Ishikawa (cell line): ENCODE measurements at regions not wholly inside any gene's neighbourhood (a gene's known extent, or its start where the extent isn't known, plus 50 kb on each side); places are given as distances from the start of the nearest gene placed in this dataset.

ENCODE experiments used
- CEBPB ChIP-seq: IDR thresholded peaks from 2 replicates; pipeline ENCODE4 v1.6.1; 2012
- CREB1 ChIP-seq: IDR thresholded peaks from 2 replicates; pipeline ENCODE4 v1.6.1; 2012; ENCODE audit warnings: low read depth
- EGR1 ChIP-seq: IDR thresholded peaks from 2 replicates; pipeline ENCODE4 v1.6.1; 2012
- EP300 ChIP-seq: IDR thresholded peaks from 2 replicates; pipeline ENCODE4 v1.6.1; 2012; ENCODE audit warnings: borderline replicate concordance
- FOXM1 ChIP-seq: IDR thresholded peaks from 2 replicates; pipeline ENCODE4 v1.6.1; 2012; ENCODE audit warnings: low read depth, borderline replicate concordance
- NFIC ChIP-seq: IDR thresholded peaks from 2 replicates; pipeline ENCODE4 v1.6.1; 2012
- RAD21 ChIP-seq: IDR thresholded peaks from 2 replicates; pipeline ENCODE4 v1.6.1; 2012; ENCODE audit warnings: low read depth
- TAF1 ChIP-seq: IDR thresholded peaks from 2 replicates; pipeline ENCODE4 v1.6.1; 2012; ENCODE audit warnings: low read depth, mild to moderate bottlenecking
- TCF12 ChIP-seq: IDR thresholded peaks from 2 replicates; pipeline ENCODE4 v1.6.1; 2012; ENCODE audit warnings: low read depth
- TEAD4 ChIP-seq: IDR thresholded peaks from 2 replicates; pipeline ENCODE4 v1.6.1; 2012
- YY1 ChIP-seq: IDR thresholded peaks from 2 replicates; pipeline ENCODE4 v1.6.1; 2012; ENCODE audit warnings: low read depth
- ZBTB7A ChIP-seq: IDR thresholded peaks from 2 replicates; pipeline ENCODE4 v1.6.1; 2012; ENCODE audit warnings: low read depth
- TF ChIP-seq, protein P1 (sequence below): IDR thresholded peaks from 2 replicates; pipeline ENCODE4 v1.6.1; 2012
- TF ChIP-seq, protein P2 (sequence below): IDR thresholded peaks from 2 replicates; pipeline ENCODE4 v1.6.1; 2012
- TF ChIP-seq, protein P3 (sequence below): IDR thresholded peaks from 2 replicates; pipeline ENCODE4 v1.6.1; 2012; ENCODE audit warnings: low read depth, mild to moderate bottlenecking

- TF ChIP-seq RAD21 (no peak), CEBPB (no peak), EP300 (no peak), FOXM1 (no peak), EGR1 (no peak), TEAD4 (no peak)
- TF ChIP-seq, protein P1, sequence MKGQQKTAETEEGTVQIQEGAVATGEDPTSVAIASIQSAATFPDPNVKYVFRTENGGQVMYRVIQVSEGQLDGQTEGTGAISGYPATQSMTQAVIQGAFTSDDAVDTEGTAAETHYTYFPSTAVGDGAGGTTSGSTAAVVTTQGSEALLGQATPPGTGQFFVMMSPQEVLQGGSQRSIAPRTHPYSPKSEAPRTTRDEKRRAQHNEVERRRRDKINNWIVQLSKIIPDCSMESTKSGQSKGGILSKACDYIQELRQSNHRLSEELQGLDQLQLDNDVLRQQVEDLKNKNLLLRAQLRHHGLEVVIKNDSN, result no peak
These were observed 568.7 kb upstream of the MARCKS start for GRCh38 chr6:113288409-113288808.

- TF ChIP-seq EGR1 (no peak), ZBTB7A (no peak), NFIC (no peak; the same call in 1 of the 2 replicates)
- TF ChIP-seq, protein P2, sequence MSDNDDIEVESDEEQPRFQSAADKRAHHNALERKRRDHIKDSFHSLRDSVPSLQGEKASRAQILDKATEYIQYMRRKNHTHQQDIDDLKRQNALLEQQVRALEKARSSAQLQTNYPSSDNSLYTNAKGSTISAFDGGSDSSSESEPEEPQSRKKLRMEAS, result 0 out of 2 replicates have a peak, but pooled peaks have one; percentile 22
These were observed 568.0 kb upstream of the MARCKS start for GRCh38 chr6:113289166-113289565.

DNA sequence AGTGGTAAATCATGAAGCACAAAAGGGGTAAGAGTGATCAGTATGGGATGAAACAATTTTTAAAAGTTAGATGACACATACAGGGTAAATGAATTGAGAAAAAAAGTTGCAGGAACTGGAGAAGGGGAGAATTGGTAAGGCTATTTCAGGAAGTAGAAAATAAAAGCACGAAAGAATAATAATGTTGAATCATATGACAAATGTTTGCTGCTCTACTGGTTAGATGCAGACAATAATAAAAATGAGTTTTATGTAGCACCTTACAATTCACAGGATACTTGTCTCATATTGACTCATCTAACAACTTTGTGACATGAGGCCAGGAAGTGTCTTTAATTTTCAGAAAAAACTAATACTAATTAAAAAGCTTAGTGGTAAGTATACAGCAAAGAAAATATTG is 566.5 kb upstream of the MARCKS start:
- no peak for TF ChIP-seq CREB1

DNA sequence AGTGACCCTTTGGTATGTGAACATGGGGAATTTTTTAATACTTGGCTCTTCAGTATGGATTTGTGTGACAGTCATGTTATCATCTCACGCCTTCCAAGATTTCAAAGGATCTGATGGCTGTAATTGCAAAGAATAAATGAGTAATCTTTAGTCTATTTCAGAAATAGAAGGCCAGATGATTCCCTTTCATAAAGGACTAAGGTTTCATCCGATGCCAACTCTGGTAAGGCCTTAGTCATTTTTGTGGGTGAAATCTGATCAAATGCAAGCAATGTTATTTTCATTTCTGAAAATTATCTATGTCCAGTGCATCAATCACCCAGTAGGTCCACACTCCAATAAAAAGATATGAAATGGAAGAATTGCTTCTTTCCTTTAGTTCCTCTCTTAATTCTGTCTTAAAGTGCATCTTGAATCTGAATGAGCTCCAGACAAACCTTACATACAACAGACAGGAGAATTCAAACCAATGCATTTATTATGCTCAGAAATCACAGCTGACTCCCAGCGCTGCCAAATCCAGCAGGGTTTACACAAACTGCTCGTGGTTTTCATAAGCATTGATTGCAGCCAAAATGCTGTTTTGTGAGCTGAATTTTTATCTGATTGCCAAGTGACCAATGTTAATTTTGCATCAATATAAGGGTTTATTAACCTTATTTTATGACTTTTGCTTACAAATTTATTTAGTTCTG is 565.2 kb upstream of the MARCKS start:
- TF ChIP-seq CREB1 (no peak), CEBPB (no peak)

DNA sequence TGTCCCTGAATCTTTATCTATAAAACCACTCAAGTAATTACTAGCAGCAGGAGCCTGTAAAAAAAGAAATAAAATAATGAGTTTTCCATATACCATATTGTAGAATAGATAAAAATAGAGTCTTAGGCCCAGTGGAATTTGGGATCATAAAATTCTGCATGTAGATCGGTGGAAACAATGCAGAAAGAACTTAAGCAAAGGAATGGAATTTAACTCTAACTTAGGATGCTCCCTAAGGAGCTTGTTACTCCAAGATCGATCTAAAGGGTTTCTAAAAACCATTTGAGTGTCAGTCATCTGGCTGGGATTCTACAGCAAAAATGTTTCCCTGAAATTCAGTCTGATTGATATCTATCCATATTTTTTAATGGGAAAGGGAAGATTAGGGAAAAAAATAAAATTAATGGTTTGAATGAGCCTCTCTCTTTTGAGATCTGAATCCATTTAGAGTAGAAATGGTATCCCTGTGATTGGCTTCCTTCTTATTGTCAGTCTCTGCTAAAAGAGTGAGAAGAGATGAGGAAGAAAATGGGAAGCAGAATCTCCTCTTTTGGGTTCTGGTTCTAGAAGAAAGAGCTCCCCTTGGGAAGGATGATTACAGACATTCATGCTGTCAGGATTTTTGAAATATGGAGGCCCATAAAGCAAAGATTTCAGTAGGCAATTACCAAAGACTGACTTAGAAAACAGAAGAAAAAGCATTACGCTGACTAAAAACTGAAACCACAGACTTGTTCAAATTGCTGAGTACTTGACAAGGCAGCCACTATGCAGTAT is 564.3 kb upstream of the MARCKS start:
- no peak for TF ChIP-seq NFIC
- TF ChIP-seq YY1, result no peak
- no peak for TF ChIP-seq TCF12
- TF ChIP-seq, protein P1, result no peak
- TF ChIP-seq EP300, result no peak

- TF ChIP-seq, protein P3, sequence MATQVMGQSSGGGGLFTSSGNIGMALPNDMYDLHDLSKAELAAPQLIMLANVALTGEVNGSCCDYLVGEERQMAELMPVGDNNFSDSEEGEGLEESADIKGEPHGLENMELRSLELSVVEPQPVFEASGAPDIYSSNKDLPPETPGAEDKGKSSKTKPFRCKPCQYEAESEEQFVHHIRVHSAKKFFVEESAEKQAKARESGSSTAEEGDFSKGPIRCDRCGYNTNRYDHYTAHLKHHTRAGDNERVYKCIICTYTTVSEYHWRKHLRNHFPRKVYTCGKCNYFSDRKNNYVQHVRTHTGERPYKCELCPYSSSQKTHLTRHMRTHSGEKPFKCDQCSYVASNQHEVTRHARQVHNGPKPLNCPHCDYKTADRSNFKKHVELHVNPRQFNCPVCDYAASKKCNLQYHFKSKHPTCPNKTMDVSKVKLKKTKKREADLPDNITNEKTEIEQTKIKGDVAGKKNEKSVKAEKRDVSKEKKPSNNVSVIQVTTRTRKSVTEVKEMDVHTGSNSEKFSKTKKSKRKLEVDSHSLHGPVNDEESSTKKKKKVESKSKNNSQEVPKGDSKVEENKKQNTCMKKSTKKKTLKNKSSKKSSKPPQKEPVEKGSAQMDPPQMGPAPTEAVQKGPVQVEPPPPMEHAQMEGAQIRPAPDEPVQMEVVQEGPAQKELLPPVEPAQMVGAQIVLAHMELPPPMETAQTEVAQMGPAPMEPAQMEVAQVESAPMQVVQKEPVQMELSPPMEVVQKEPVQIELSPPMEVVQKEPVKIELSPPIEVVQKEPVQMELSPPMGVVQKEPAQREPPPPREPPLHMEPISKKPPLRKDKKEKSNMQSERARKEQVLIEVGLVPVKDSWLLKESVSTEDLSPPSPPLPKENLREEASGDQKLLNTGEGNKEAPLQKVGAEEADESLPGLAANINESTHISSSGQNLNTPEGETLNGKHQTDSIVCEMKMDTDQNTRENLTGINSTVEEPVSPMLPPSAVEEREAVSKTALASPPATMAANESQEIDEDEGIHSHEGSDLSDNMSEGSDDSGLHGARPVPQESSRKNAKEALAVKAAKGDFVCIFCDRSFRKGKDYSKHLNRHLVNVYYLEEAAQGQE, result no peak
- no peak for TF ChIP-seq CREB1
- TF ChIP-seq ZBTB7A, result no peak
- TF ChIP-seq, protein P1, result no peak
- TF ChIP-seq NFIC, result no peak
- TF ChIP-seq, protein P2, result no peak
- no peak for TF ChIP-seq TCF12
- no peak for TF ChIP-seq RAD21
- no peak for TF ChIP-seq EGR1
- no peak for TF ChIP-seq TAF1
- no peak for TF ChIP-seq YY1
- no peak for TF ChIP-seq FOXM1
These were observed 563.8 kb upstream of the MARCKS start for GRCh38 chr6:113293423-113293740.

- no peak for TF ChIP-seq TEAD4
- no peak for TF ChIP-seq ZBTB7A
- TF ChIP-seq, protein P1, result no peak
- no peak for TF ChIP-seq EP300
- TF ChIP-seq TCF12, result no peak
- no peak for TF ChIP-seq RAD21
- TF ChIP-seq CEBPB, result no peak
- TF ChIP-seq YY1, result no peak
- TF ChIP-seq, protein P2, result no peak
- TF ChIP-seq, protein P3, result no peak
- no peak for TF ChIP-seq NFIC
These were observed 557.6 kb upstream of the MARCKS start for GRCh38 chr6:113299531-113299930.
